ENCODE measurements at regions not wholly inside any gene's neighbourhood (a gene's known extent, or its start where the extent isn't known, plus 50 kb on each side); places are given as distances from the start of the nearest gene placed in this dataset.

GRCh38 chr6:165717732-165718465 lies 54.9 kb upstream of the PDE10A start:
- TF ChIP-seq CTCF (IDR thresholded peaks at IDR 0.05) (no peak), EZH2 (IDR thresholded peaks at IDR 0.05; ENCODE audit: borderline replicate concordance, insufficient read depth, low read depth, low read length, poor library complexity, severe bottlenecking) (no peak)
- H3K4me2 ChIP-seq (replicated peaks; ENCODE audit: low read depth, low read length, poor library complexity, severe bottlenecking), result no peak overlapping the region
- no CpG with 5 or more reads among the region's 5 CpGs for WGBS (ENCODE audit: insufficient coverage)

DNA sequence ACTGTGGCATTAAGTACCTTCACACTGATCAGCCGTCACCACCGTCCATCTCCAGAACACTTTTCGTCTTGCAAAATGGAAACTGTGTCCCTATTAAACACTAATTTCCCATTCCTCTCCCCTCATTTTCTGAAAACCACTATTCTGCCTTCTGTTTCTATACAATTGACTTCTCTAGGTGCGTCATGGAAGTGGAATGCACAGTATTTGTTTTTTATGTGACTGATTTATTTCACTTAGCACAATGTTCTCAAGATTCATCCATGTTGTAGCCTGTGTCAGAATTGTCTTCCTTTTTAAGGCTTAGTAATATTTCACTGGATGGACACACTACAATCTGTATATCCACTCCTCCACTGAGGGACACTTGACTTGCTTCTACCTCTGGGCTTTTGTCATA lies 53.8 kb upstream of the PDE10A start:
- H3K4me3 Mint-ChIP-seq, result no peak overlapping the region
- no peaks in the 10 kb centered on the region for H3K36me3 ChIP-seq (replicated peaks in 1 of 2; ENCODE audit: control extremely low read depth in 1 of 2, control insufficient read depth in 1 of 2, extremely low read depth in 1 of 2, insufficient read depth in 2 of 2, low read length in 1 of 2)
- peaks cover 0 to 5% (median 0%) of the 10 kb centered on the region in 3 donors for H3K9me3 ChIP-seq (ENCODE audit: control extremely low read depth in 1 of 3, control insufficient read depth in 2 of 3, insufficient read depth in 1 of 3, low read length in 2 of 3)
- intact Hi-C loops (cut with micrococcal nuclease), result no loop called here
- no peaks in the 10 kb centered on the region for H3K4me1 ChIP-seq (ENCODE audit: control insufficient read depth in 2 of 2, insufficient read depth in 2 of 2, low read length in 2 of 2)
- H3K79me2 ChIP-seq (ENCODE audit: control insufficient read depth, insufficient read depth, low read length), result no peaks in the 10 kb centered on the region
- no peak for TF ChIP-seq CTCF (IDR thresholded peaks at IDR 0.05)
- TF ChIP-seq EZH2 (IDR thresholded peaks at IDR 0.05; ENCODE audit: borderline replicate concordance, insufficient read depth, low read depth, low read length, poor library complexity, severe bottlenecking), result no peak
- H3K4me3 ChIP-seq (ENCODE audit: control extremely low read depth in 1 of 5, extremely low read depth in 1 of 5, insufficient read depth in 1 of 5, low read depth in 2 of 5, low read length in 4 of 5), result no peak overlapping the region
- ATAC-seq (ENCODE audit: low read depth), result no peak
- H3K4me2 ChIP-seq (replicated peaks; ENCODE audit: low read depth, low read length, poor library complexity, severe bottlenecking), result no peak overlapping the region
- no peak overlapping the region for H3K27ac ChIP-seq (ENCODE audit: low read length in 2 of 2)
- H3K27me3 Mint-ChIP-seq, result peaks cover 13% of the 10 kb centered on the region
- H3K9me3 Mint-ChIP-seq (ENCODE audit: insufficient read depth), result no peaks in the 10 kb centered on the region
- H3K27me3 ChIP-seq (replicated peaks in 1 of 4; ENCODE audit: control extremely low read depth in 1 of 4, control insufficient read depth in 3 of 4, insufficient read depth in 4 of 4, low read length in 3 of 4), result no peaks in the 10 kb centered on the region
- no peaks in the 10 kb centered on the region for H4K20me1 ChIP-seq (ENCODE audit: control insufficient read depth, insufficient read depth, low read length, poor library complexity, severe bottlenecking)
- H2AFZ ChIP-seq (ENCODE audit: insufficient read depth, low read depth, low read length, poor library complexity, severe bottlenecking), result no peak overlapping the region
- H3K27ac Mint-ChIP-seq, result no peak overlapping the region
- WGBS (ENCODE audit: insufficient coverage), result 100% methylated on average over 3 of the region's 4 CpGs
- H3K4me1 Mint-ChIP-seq, result no peaks in the 10 kb centered on the region
- DNase-seq, result no peak
- POLR2A ChIA-PET, result no interaction called here
- no peak overlapping the region for H3K9ac ChIP-seq (ENCODE audit: low read length)
- CTCF ChIA-PET, result no interaction called here

More at GRCh38 chr6:165717732-165718465, 54.9 kb upstream of the PDE10A start:
- DNase-seq (no peak), ATAC-seq (ENCODE audit: low read depth) (no peak)
- Histone ChIP-seq H3K36me3 (replicated peaks in 1 of 2; ENCODE audit: control extremely low read depth in 1 of 2, control insufficient read depth in 1 of 2, extremely low read depth in 1 of 2, insufficient read depth in 2 of 2, low read length in 1 of 2) (no peaks in the 10 kb centered on the region), H3K79me2 (ENCODE audit: control insufficient read depth, insufficient read depth, low read length) (no peaks in the 10 kb centered on the region), H3K27me3 (replicated peaks in 1 of 4; ENCODE audit: control extremely low read depth in 1 of 4, control insufficient read depth in 3 of 4, insufficient read depth in 4 of 4, low read length in 3 of 4) (no peaks in the 10 kb centered on the region), H3K9me3 (ENCODE audit: control extremely low read depth in 1 of 3, control insufficient read depth in 2 of 3, insufficient read depth in 1 of 3, low read length in 2 of 3) (peaks cover 0 to 5% (median 0%) of the 10 kb centered on the region in 3 donors), H2AFZ (ENCODE audit: insufficient read depth, low read depth, low read length, poor library complexity, severe bottlenecking) (no peak overlapping the region), H4K20me1 (ENCODE audit: control insufficient read depth, insufficient read depth, low read length, poor library complexity, severe bottlenecking) (no peaks in the 10 kb centered on the region), H3K4me3 (ENCODE audit: control extremely low read depth in 1 of 5, extremely low read depth in 1 of 5, insufficient read depth in 1 of 5, low read depth in 2 of 5, low read length in 4 of 5) (no peak overlapping the region), H3K9ac (ENCODE audit: low read length) (no peak overlapping the region), H3K27ac (ENCODE audit: low read length in 2 of 2) (no peak overlapping the region), H3K4me1 (ENCODE audit: control insufficient read depth in 2 of 2, insufficient read depth in 2 of 2, low read length in 2 of 2) (no peaks in the 10 kb centered on the region)
- Mint-ChIP-seq H3K27me3 (peaks cover 13% of the 10 kb centered on the region), H3K27ac (no peak overlapping the region), H3K4me3 (no peak overlapping the region), H3K4me1 (no peaks in the 10 kb centered on the region), H3K9me3 (ENCODE audit: insufficient read depth) (no peaks in the 10 kb centered on the region)
- intact Hi-C loops (cut with micrococcal nuclease), result no loop called here
- CTCF ChIA-PET, result no interaction called here
- POLR2A ChIA-PET, result no interaction called here

Data from B cell (primary cell).